Parathyroid adenoma (tissue), 2 donors: ENCODE measurements at regions not wholly inside any gene's neighbourhood (a gene's known extent, or its start where the extent isn't known, plus 50 kb on each side); places are given as distances from the start of the nearest gene placed in this dataset.

Experiments
- H2AFZ ChIP-seq: fragments of 300-600 bp; sonication (generic); one replicate; pipeline ENCODE4 v1.7.0; 2017; ENCODE audit warnings: antibody characterized with exemption, mild to moderate bottlenecking
- H3K27ac ChIP-seq: fragments of 300-600 bp; sonication (generic); one replicate; pipeline ENCODE4 v1.7.0; 2017
- H3K27me3 ChIP-seq: fragments of 300-600 bp; sonication (generic); one replicate; pipeline ENCODE4 v1.7.0; 2017; ENCODE audit warnings: low read length; ENCODE audit not compliant: control insufficient read depth, insufficient read depth
- H3K36me3 ChIP-seq: fragments of 300-600 bp; sonication (generic); one replicate; pipeline ENCODE4 v1.7.0; 2017; ENCODE audit warnings: low read length; ENCODE audit not compliant: control insufficient read depth, insufficient read depth
- H3K4me1 ChIP-seq: fragments of 300-600 bp; sonication (generic); one replicate; pipeline ENCODE4 v1.7.0; 2017; ENCODE audit warnings: control low read depth
- H3K4me2 ChIP-seq: fragments of 300-600 bp; sonication (generic); one replicate; pipeline ENCODE4 v1.7.0; 2017; ENCODE audit warnings: low read length
- H3K4me3 ChIP-seq: fragments of 300-600 bp; sonication (generic); one replicate; pipeline ENCODE4 v1.7.0; 2017; ENCODE audit warnings: low read depth, low read length
- H3K79me2 ChIP-seq: fragments of 300-600 bp; sonication (generic); one replicate; pipeline ENCODE4 v1.7.0; 2017; ENCODE audit warnings: control low read depth
- H3K9ac ChIP-seq: fragments of 300-600 bp; sonication (generic); one replicate; pipeline ENCODE4 v1.7.0; 2017; ENCODE audit warnings: mild to moderate bottlenecking
- H3K9me3 ChIP-seq: fragments of 300-600 bp; sonication (generic); one replicate; pipeline ENCODE4 v1.7.0; 2017; ENCODE audit warnings: low read length; ENCODE audit not compliant: control insufficient read depth
- TF ChIP-seq, protein P1 (sequence below): fragments of 300-600 bp; sonication (generic); IDR thresholded peaks from one replicate; pipeline ENCODE4 v1.7.0; 2017; ENCODE audit warnings: antibody characterized with exemption, mild to moderate bottlenecking
- donor health status: primary hyperparathyroidism.

GRCh38 chr3:76643623-76644304, 396.1 kb upstream of the ROBO2 start:
- H3K4me3 ChIP-seq = no peak overlapping the region
- H3K4me2 ChIP-seq = no peak overlapping the region
- no peaks in the 10 kb centered on the region for H3K79me2 ChIP-seq
- H3K4me1 ChIP-seq = no peaks in the 10 kb centered on the region
- no peak overlapping the region for H3K9ac ChIP-seq
- no peak overlapping the region for H3K27ac ChIP-seq
- H3K27me3 ChIP-seq = no peaks in the 10 kb centered on the region
- no peak overlapping the region for H2AFZ ChIP-seq
- H3K36me3 ChIP-seq = no peaks in the 10 kb centered on the region
- TF ChIP-seq, protein P1, sequence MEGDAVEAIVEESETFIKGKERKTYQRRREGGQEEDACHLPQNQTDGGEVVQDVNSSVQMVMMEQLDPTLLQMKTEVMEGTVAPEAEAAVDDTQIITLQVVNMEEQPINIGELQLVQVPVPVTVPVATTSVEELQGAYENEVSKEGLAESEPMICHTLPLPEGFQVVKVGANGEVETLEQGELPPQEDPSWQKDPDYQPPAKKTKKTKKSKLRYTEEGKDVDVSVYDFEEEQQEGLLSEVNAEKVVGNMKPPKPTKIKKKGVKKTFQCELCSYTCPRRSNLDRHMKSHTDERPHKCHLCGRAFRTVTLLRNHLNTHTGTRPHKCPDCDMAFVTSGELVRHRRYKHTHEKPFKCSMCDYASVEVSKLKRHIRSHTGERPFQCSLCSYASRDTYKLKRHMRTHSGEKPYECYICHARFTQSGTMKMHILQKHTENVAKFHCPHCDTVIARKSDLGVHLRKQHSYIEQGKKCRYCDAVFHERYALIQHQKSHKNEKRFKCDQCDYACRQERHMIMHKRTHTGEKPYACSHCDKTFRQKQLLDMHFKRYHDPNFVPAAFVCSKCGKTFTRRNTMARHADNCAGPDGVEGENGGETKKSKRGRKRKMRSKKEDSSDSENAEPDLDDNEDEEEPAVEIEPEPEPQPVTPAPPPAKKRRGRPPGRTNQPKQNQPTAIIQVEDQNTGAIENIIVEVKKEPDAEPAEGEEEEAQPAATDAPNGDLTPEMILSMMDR = no peak
- no peaks in the 10 kb centered on the region for H3K9me3 ChIP-seq

- H3K9me3 ChIP-seq = no peaks in the 10 kb centered on the region
- no peaks in the 10 kb centered on the region for H3K4me1 ChIP-seq
- no peak overlapping the region for H3K4me3 ChIP-seq
- H3K9ac ChIP-seq = no peak overlapping the region
- H3K79me2 ChIP-seq = no peaks in the 10 kb centered on the region
- H3K27ac ChIP-seq = no peak overlapping the region
- TF ChIP-seq, protein P1 = no peak
- H3K27me3 ChIP-seq = no peaks in the 10 kb centered on the region
- no peak overlapping the region for H2AFZ ChIP-seq
- no peak overlapping the region for H3K4me2 ChIP-seq
- no peaks in the 10 kb centered on the region for H3K36me3 ChIP-seq
Measured at GRCh38 chr3:76644305-76644675, 395.6 kb upstream of the ROBO2 start.

GRCh38 chr3:76645724-76646123, 394.2 kb upstream of the ROBO2 start:
- Histone ChIP-seq H3K9ac (no peak overlapping the region), H2AFZ (no peak overlapping the region), H3K27ac (no peak overlapping the region), H3K27me3 (no peaks in the 10 kb centered on the region), H3K36me3 (no peaks in the 10 kb centered on the region), H3K4me1 (no peaks in the 10 kb centered on the region), H3K4me3 (no peak overlapping the region), H3K79me2 (no peaks in the 10 kb centered on the region), H3K4me2 (no peak overlapping the region), H3K9me3 (no peaks in the 10 kb centered on the region)
- TF ChIP-seq, protein P1 = no peak

- no peaks in the 10 kb centered on the region for H3K27me3 ChIP-seq
- no peaks in the 10 kb centered on the region for H3K36me3 ChIP-seq
- no peak overlapping the region for H2AFZ ChIP-seq
- H3K27ac ChIP-seq = no peak overlapping the region
- no peak overlapping the region for H3K4me3 ChIP-seq
- H3K4me2 ChIP-seq = no peak overlapping the region
- no peaks in the 10 kb centered on the region for H3K79me2 ChIP-seq
- TF ChIP-seq, protein P1 = no peak
- no peak overlapping the region for H3K9ac ChIP-seq
- H3K9me3 ChIP-seq = no peaks in the 10 kb centered on the region
- no peaks in the 10 kb centered on the region for H3K4me1 ChIP-seq
Measured at GRCh38 chr3:76646921-76647562, 392.9 kb upstream of the ROBO2 start.

- Histone ChIP-seq H3K27me3 (no peaks in the 10 kb centered on the region), H2AFZ (no peak overlapping the region), H3K36me3 (no peaks in the 10 kb centered on the region), H3K4me3 (no peak overlapping the region), H3K4me1 (no peaks in the 10 kb centered on the region), H3K4me2 (no peak overlapping the region), H3K27ac (no peak overlapping the region), H3K79me2 (no peaks in the 10 kb centered on the region), H3K9ac (no peak overlapping the region), H3K9me3 (no peaks in the 10 kb centered on the region)
- TF ChIP-seq, protein P1 = no peak
Measured at GRCh38 chr3:76651784-76652183, 388.1 kb upstream of the ROBO2 start.
